HUES48 (cell line): ENCODE measurements at regions not wholly inside any gene's neighbourhood (a gene's known extent, or its start where the extent isn't known, plus 50 kb on each side); places are given as distances from the start of the nearest gene placed in this dataset.

ENCODE experiments used
- H3K27ac ChIP-seq: one replicate; pipeline ENCODE4 v1.7.0; 2013; ENCODE audit warnings: low read depth, low read length, inconsistent platforms
- H3K27me3 ChIP-seq: 2 replicates; pipeline ENCODE4 v1.6.1; 2013; ENCODE audit warnings: mild to moderate bottlenecking, low read length; ENCODE audit not compliant: control insufficient read depth, insufficient read depth
- H3K36me3 ChIP-seq: 2 replicates; pipeline ENCODE4 v1.6.1; 2013; ENCODE audit warnings: low read length; ENCODE audit not compliant: control insufficient read depth, insufficient read depth
- H3K4me1 ChIP-seq: 2 replicates; pipeline ENCODE4 v1.6.1; 2013; ENCODE audit warnings: mild to moderate bottlenecking, low read length; ENCODE audit not compliant: control insufficient read depth, insufficient read depth
- H3K4me3 ChIP-seq: 2 replicates; pipeline ENCODE4 v1.5.1; 2013; ENCODE audit warnings: mild to moderate bottlenecking, low read depth, low read length
- H3K9ac ChIP-seq: 2 replicates; pipeline ENCODE4 v1.6.1; 2013; ENCODE audit warnings: mild to moderate bottlenecking, low read depth, low read length, moderate library complexity
- H3K9me3 ChIP-seq: 2 replicates; pipeline ENCODE4 v1.6.1; 2013; ENCODE audit warnings: low read length; ENCODE audit not compliant: control insufficient read depth, insufficient read depth

DNA sequence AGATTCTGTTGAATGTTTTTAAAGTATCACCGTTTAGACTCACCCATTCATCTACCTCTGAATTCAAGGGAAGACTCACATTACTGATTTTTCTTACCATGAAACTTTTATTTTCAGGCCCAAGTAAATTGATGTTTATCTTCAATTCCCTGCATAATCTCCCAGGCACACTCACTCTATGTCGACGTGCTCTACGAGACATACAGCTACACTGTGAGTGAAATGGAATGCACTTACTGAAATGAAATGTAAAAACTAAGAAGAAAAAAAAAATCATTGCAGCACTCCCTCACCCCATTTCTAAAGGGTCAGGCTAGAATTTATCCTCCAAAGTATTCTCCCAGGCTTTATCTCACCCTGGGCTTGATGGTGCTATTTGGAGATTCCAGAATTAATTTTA, 987.9 kb downstream of the CCSER2 start:
- H3K4me1 ChIP-seq: no peaks in the 10 kb centered on the region
- H3K4me3 ChIP-seq: no peak overlapping the region
- no peaks in the 10 kb centered on the region for H3K27me3 ChIP-seq
- no peaks in the 10 kb centered on the region for H3K9me3 ChIP-seq
- no peak overlapping the region for H3K9ac ChIP-seq
- no peaks in the 10 kb centered on the region for H3K36me3 ChIP-seq
- no peak overlapping the region for H3K27ac ChIP-seq

DNA sequence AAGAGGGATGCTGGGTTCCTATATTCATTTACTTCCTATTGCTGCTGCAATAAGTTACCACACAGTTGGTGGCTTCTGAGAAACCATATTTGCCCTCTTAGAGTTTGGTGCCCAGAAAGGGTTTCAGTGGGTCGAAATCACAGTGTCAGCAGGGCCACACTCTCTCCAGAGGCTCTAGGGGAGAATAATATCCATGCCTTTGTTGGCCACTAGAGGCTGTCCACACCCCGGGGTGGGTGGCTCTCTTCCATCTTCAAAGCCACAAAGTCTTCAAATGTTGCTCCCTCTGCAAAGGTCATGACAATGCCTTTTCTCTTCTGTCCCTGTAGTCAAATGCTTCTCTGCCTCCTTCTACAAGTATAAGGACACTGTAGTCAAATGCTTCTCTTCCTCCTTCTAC, 989.4 kb downstream of the CCSER2 start:
- Histone ChIP-seq H3K36me3 (no peaks in the 10 kb centered on the region), H3K27me3 (no peaks in the 10 kb centered on the region), H3K4me3 (no peak overlapping the region), H3K27ac (no peak overlapping the region), H3K4me1 (no peaks in the 10 kb centered on the region), H3K9ac (no peak overlapping the region), H3K9me3 (no peaks in the 10 kb centered on the region)

DNA sequence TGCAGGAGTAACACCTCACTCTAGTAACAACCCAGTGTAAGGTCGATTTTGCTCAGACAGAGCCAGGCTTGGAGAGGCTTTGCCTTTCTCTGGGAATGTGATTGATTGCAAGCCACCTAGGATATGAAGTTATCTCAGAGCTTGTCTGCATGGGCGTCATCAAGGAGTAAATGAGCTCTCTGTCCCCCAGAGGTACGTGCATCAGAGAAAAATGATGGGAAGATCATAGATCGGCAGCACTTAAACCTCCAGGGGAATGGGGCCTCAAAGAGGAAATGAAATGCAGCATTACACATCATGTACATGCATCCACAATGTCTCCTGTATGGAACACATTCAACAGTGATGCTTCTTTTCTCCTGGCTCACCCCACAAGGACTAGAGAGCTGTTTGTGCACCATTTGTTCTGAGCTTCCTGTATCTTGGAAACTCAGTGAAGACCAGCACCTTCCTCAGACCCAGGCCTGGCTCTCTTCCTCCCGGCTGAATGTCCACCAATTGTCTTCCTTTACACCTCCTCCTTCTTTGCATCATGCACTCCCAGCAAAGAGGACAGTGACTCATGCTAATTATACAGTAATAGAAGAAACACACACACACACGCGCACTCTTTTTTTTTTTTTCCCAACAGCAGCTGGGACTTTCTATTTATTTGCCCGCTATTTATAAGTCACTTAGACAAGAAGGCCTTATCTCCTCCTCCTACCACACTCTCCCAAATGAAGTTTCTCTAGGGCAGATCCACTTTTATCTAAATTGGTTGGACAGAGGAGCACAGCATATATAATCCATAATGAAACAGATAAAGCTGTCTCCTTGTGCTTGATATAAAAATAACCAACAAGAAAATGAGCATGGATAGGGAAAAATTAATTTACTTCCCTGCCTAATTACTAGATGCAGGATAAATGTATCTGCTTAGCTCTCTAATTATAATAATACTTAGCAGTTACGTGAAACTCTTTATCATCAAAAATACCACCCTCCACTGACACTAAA, 990.7 kb downstream of the CCSER2 start:
- Histone ChIP-seq H3K27ac (no peak overlapping the region), H3K27me3 (no peaks in the 10 kb centered on the region), H3K9ac (no peak overlapping the region), H3K4me3 (no peak overlapping the region), H3K4me1 (no peaks in the 10 kb centered on the region), H3K36me3 (no peaks in the 10 kb centered on the region), H3K9me3 (no peaks in the 10 kb centered on the region)

DNA sequence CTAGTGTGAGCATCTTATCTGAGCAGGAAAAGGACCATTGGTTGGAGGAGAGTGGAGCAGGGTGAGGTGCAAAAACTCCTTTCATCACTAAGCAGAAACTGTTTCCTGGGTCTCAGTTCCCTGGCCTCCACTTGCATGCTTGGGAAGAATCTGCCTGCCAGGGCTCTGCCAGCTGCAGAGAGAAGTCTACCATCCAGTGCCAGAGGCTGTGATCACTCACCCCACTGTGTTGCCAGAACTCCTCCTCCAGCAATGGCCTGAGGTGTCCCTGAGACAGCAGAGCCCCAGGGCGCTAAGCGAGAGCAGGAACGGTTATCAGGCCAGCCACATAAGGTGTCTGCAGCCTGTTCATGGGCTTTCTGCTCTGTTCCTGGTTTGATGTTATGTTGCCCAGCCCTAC, 991.4 kb downstream of the CCSER2 start:
- H3K9me3 ChIP-seq: no peaks in the 10 kb centered on the region
- H3K9ac ChIP-seq: no peak overlapping the region
- H3K27me3 ChIP-seq: no peaks in the 10 kb centered on the region
- H3K4me1 ChIP-seq: no peaks in the 10 kb centered on the region
- no peak overlapping the region for H3K27ac ChIP-seq
- H3K4me3 ChIP-seq: no peak overlapping the region
- no peaks in the 10 kb centered on the region for H3K36me3 ChIP-seq

DNA sequence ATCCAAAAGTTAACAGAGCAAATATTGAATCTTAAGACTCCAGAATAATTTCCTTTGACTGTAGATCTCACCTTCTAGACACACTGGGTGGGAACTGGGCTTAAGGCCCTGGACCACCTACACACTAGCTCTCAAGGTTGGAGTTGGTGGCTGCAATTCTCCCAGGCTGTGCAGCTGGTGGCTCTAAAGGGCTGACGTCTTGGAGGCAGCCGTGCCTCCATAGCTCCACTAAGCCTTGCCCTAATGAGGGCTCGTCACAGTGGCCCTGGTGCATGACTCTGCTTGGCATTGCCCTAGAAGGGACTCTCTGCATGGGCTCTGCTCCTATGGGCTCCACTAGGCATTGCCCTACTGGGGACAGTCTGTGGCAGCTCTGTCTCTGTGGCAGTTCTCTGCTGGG, 1005.2 kb downstream of the CCSER2 start:
- no peaks in the 10 kb centered on the region for H3K36me3 ChIP-seq
- peaks cover 7% of the 10 kb centered on the region; the same call in 1 of the 2 replicates for H3K4me1 ChIP-seq
- no peaks in the 10 kb centered on the region for H3K27me3 ChIP-seq
- no peaks in the 10 kb centered on the region for H3K9me3 ChIP-seq
- no peak overlapping the region for H3K27ac ChIP-seq
- no peak overlapping the region for H3K9ac ChIP-seq
- no peak overlapping the region for H3K4me3 ChIP-seq

DNA sequence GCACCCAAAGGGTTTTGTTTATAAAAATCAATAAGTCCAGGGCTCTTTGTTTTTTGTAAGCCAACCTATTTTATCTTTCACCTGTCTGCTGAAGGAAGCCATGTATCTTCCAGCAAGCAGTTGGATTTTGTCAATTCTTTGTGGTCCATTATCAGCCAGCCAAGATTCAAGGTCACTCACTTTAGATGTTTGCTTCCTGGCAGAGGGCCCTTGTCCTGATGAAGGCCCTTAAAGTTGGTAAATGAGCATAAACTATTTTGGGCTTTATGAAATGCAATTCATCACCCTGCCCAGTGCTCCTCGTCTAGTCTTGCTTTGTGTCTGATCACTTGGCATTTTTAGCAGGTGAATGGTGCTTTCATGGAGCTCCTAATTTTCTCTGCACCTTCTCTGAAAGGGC, 1004.2 kb downstream of the GRID1 start:
- Histone ChIP-seq H3K36me3 (no peaks in the 10 kb centered on the region), H3K9ac (no peak overlapping the region), H3K27me3 (no peaks in the 10 kb centered on the region), H3K4me1 (no peaks in the 10 kb centered on the region), H3K4me3 (no peak overlapping the region), H3K9me3 (0 out of 2 replicates have a peak, but pooled peaks cover 2% of the 10 kb centered on the region), H3K27ac (no peak overlapping the region)

DNA sequence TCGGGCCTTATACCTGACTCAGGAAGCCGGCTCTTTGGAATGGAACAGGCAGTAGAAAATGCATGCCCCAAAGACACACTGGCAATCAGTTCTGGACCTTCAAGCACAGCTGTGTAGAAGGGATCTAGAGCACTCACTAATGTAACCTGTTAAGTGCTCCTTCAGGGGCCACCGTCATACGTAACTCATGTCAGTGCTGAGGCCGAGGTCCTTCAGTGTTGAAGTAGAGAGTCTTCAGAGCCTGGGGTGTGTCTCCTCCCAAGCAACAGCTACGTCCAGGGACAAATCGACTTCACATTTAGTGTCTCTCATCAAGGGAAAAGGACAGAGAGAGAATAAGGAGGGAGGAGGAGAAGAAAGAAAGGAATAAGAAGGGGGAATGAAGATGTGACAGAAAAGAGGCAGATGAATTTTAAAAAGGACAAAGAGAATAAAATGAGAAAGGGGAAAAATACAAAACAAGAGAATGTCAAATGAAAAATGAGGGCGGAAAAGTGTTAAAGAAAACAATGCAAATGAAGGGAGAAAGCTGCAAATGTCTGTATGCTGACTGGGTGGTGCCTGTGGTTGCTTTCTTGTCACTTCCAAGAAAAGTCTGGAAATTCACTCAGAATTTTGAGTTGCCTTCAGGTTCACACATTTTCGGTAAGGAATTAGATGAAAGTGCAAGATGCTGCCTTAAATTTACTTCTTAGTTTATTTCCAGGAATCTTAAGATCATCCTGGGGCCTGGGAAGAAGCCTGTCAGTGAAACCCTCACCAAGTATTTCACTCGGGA, 989.4 kb downstream of the GRID1 start:
- H3K4me3 ChIP-seq: no peak overlapping the region
- no peaks in the 10 kb centered on the region for H3K27me3 ChIP-seq
- no peak overlapping the region for H3K27ac ChIP-seq
- H3K4me1 ChIP-seq: no peaks in the 10 kb centered on the region
- no peaks in the 10 kb centered on the region for H3K36me3 ChIP-seq
- no peaks in the 10 kb centered on the region for H3K9me3 ChIP-seq
- H3K9ac ChIP-seq: no peak overlapping the region

DNA sequence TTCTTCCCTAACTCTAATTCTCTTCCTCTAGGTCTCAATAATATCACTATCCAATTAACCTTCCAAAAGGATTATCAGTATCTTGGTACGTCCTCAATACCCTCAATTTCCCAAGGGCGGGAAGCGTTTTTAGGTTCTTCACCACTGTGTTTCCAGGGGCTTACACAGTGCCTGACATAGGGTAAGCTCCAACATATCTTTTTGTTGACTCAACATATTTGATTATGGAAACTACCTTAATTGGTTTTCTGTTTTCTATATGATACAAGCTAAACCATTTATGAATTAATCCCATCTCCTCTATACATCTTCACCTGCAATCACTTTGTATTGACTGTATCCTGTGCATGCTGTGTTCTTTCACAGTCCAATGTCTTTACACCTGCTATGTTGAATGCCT, 987.3 kb downstream of the GRID1 start:
- no peaks in the 10 kb centered on the region for H3K27me3 ChIP-seq
- no peak overlapping the region for H3K4me3 ChIP-seq
- no peaks in the 10 kb centered on the region for H3K36me3 ChIP-seq
- no peak overlapping the region for H3K9ac ChIP-seq
- no peak overlapping the region for H3K27ac ChIP-seq
- no peaks in the 10 kb centered on the region for H3K9me3 ChIP-seq
- H3K4me1 ChIP-seq: no peaks in the 10 kb centered on the region

DNA sequence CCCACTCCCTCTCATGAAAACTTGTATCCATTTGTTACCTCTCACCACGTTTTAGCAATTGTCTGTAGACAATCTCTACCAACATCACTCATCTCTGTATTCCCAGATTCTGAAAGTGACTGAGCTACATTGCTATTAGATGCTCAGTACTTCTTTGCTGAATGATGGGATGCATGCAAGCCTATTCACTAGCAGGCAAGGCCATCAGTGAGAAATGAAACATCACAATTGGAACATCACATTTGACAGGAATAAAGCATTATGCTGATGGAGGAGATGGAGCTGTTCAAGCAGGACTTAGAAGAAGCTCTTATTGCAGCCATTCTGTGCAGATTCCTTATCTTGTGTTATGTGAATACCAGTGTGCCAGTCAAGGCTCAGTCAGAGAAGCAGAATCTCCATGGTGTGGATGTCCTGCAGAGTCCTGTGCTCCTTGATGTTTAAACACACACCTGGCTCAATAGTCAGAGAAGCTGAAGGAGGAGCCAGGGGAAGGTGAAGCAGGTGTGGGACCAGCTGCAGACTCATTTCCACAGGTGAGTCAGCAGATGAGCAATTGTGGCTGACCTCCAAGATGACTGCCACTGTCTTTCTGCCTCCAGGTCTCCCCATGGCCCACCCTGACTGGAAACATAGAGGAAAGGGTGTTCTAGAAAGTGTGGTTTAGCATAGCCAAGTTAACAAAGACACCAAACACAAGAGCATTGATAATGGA, 965.5 kb downstream of the GRID1 start:
- no peaks in the 10 kb centered on the region for H3K9me3 ChIP-seq
- H3K27me3 ChIP-seq: no peaks in the 10 kb centered on the region
- no peak overlapping the region for H3K27ac ChIP-seq
- no peak overlapping the region for H3K4me3 ChIP-seq
- no peaks in the 10 kb centered on the region for H3K36me3 ChIP-seq
- no peaks in the 10 kb centered on the region for H3K4me1 ChIP-seq
- H3K9ac ChIP-seq: no peak overlapping the region

DNA sequence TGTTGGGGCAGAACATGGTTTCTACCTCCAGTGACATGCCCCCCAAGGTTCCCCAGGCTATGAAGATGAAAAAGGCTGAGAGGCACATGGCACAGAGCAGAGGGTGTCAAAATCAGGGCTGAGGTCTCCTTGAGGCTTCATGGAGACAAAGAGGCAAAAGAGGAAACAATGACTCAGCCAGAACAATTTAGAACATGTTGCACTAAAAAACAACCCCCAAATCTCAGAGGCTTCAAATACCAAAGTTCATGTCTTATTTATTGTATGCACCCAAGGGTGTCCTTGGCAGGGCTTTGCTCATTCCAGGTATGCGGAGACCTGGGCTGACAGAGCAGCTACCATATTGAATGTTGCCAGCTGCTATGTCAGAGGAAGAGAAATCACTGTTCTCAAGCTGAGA, 964.1 kb downstream of the GRID1 start:
- Histone ChIP-seq H3K27ac (no peak overlapping the region), H3K4me3 (no peak overlapping the region)

More for the DNA sequence above, 964.1 kb downstream of the GRID1 start:
- no peak overlapping the region for H3K9ac ChIP-seq
- no peaks in the 10 kb centered on the region for H3K4me1 ChIP-seq
- no peaks in the 10 kb centered on the region for H3K36me3 ChIP-seq
- no peaks in the 10 kb centered on the region for H3K27me3 ChIP-seq
- H3K9me3 ChIP-seq: no peaks in the 10 kb centered on the region
